ENCODE measurements at regions not wholly inside any gene's neighbourhood (a gene's known extent, or its start where the extent isn't known, plus 50 kb on each side); places are given as distances from the start of the nearest gene placed in this dataset.

GRCh38 chr4:125772680-125773079 lies 457.9 kb downstream of the FAT4 start:
- no peak for DNase-seq
- intact Hi-C loops (cut with DNase I), result no loop called here
- FAIRE-seq, result no peak
- Histone ChIP-seq H3K36me3 (ENCODE audit: control insufficient read depth in 2 of 3, insufficient read depth in 3 of 3, low read length in 3 of 3) (no peaks in the 10 kb centered on the region), H3K27ac (ENCODE audit: low read depth in 2 of 2, low read length in 2 of 2) (no peak overlapping the region), H3K9ac (ENCODE audit: low read length in 3 of 3) (no peak overlapping the region), H3K27me3 (ENCODE audit: control insufficient read depth, insufficient read depth, low read length) (no peaks in the 10 kb centered on the region), H3K4me1 (ENCODE audit: control insufficient read depth in 2 of 3, insufficient read depth in 2 of 3, low read depth in 1 of 3, low read length in 3 of 3) (no peaks in the 10 kb centered on the region), H3K4me3 (ENCODE audit: low read length in 3 of 3) (no peak overlapping the region), H3K9me3 (ENCODE audit: control insufficient read depth in 2 of 3, insufficient read depth in 1 of 3, low read length in 3 of 3) (peaks cover 0 to 3% (median 0%) of the 10 kb centered on the region in 3 donors)
- TF ChIP-seq CTCF (IDR thresholded peaks at IDR 0.05; ENCODE audit: borderline replicate concordance, extremely low read depth, insufficient read depth), result no peak

GRCh38 chr4:125773502-125773901 lies 458.7 kb downstream of the FAT4 start:
- no peak overlapping the region for H3K9ac ChIP-seq (ENCODE audit: low read length in 3 of 3)
- H3K9me3 ChIP-seq (ENCODE audit: control insufficient read depth in 2 of 3, insufficient read depth in 1 of 3, low read length in 3 of 3), result peaks cover 0 to 3% (median 0%) of the 10 kb centered on the region in 3 donors
- no peak for FAIRE-seq
- DNase-seq, result no peak
- no peak overlapping the region for H3K4me3 ChIP-seq (ENCODE audit: low read length in 3 of 3)
- H3K36me3 ChIP-seq (ENCODE audit: control insufficient read depth in 2 of 3, insufficient read depth in 3 of 3, low read length in 3 of 3), result no peaks in the 10 kb centered on the region
- intact Hi-C loops (cut with DNase I), result no loop called here
- no peaks in the 10 kb centered on the region for H3K4me1 ChIP-seq (ENCODE audit: control insufficient read depth in 2 of 3, insufficient read depth in 2 of 3, low read depth in 1 of 3, low read length in 3 of 3)
- no peak overlapping the region for H3K27ac ChIP-seq (ENCODE audit: low read depth in 2 of 2, low read length in 2 of 2)
- TF ChIP-seq CTCF (IDR thresholded peaks at IDR 0.05; ENCODE audit: borderline replicate concordance, extremely low read depth, insufficient read depth), result no peak
- H3K27me3 ChIP-seq (ENCODE audit: control insufficient read depth, insufficient read depth, low read length), result no peaks in the 10 kb centered on the region

GRCh38 chr4:125773931-125774330 lies 459.2 kb downstream of the FAT4 start:
- intact Hi-C loops (cut with DNase I), result no loop called here
- no peak for DNase-seq
- peaks cover 0 to 3% (median 0%) of the 10 kb centered on the region in 3 donors for H3K9me3 ChIP-seq (ENCODE audit: control insufficient read depth in 2 of 3, insufficient read depth in 1 of 3, low read length in 3 of 3)
- no peak overlapping the region for H3K27ac ChIP-seq (ENCODE audit: low read depth in 2 of 2, low read length in 2 of 2)
- FAIRE-seq, result no peak
- TF ChIP-seq CTCF (IDR thresholded peaks at IDR 0.05; ENCODE audit: borderline replicate concordance, extremely low read depth, insufficient read depth), result no peak
- no peaks in the 10 kb centered on the region for H3K36me3 ChIP-seq (ENCODE audit: control insufficient read depth in 2 of 3, insufficient read depth in 3 of 3, low read length in 3 of 3)
- H3K4me1 ChIP-seq (ENCODE audit: control insufficient read depth in 2 of 3, insufficient read depth in 2 of 3, low read depth in 1 of 3, low read length in 3 of 3), result no peaks in the 10 kb centered on the region
- H3K4me3 ChIP-seq (ENCODE audit: low read length in 3 of 3), result no peak overlapping the region
- H3K27me3 ChIP-seq (ENCODE audit: control insufficient read depth, insufficient read depth, low read length), result no peaks in the 10 kb centered on the region
- H3K9ac ChIP-seq (ENCODE audit: low read length in 3 of 3), result no peak overlapping the region

- Histone ChIP-seq H3K9ac (ENCODE audit: low read length in 3 of 3) (no peak overlapping the region), H3K27ac (ENCODE audit: low read depth in 2 of 2, low read length in 2 of 2) (no peak overlapping the region), H3K36me3 (ENCODE audit: control insufficient read depth in 2 of 3, insufficient read depth in 3 of 3, low read length in 3 of 3) (no peaks in the 10 kb centered on the region), H3K9me3 (ENCODE audit: control insufficient read depth in 2 of 3, insufficient read depth in 1 of 3, low read length in 3 of 3) (peaks cover 0 to 3% (median 0%) of the 10 kb centered on the region in 3 donors), H3K4me1 (ENCODE audit: control insufficient read depth in 2 of 3, insufficient read depth in 2 of 3, low read depth in 1 of 3, low read length in 3 of 3) (no peaks in the 10 kb centered on the region), H3K27me3 (ENCODE audit: control insufficient read depth, insufficient read depth, low read length) (no peaks in the 10 kb centered on the region), H3K4me3 (ENCODE audit: low read length in 3 of 3) (no peak overlapping the region)
- intact Hi-C loops (cut with DNase I), result no loop called here
- FAIRE-seq (no peak), DNase-seq (no peak)
- TF ChIP-seq CTCF (IDR thresholded peaks at IDR 0.05; ENCODE audit: borderline replicate concordance, extremely low read depth, insufficient read depth), result no peak
These were observed 461.4 kb downstream of the FAT4 start for GRCh38 chr4:125776146-125776545.

Data from kidney (tissue), 13 donors.